ENCODE measurements at regions not wholly inside any gene's neighbourhood (a gene's known extent, or its start where the extent isn't known, plus 50 kb on each side); places are given as distances from the start of the nearest gene placed in this dataset.
"Not testable (repeated sequence)": the region's sequence is repeated elsewhere in the genome, so short reads cannot be mapped to it uniquely, and the experiment has no call there.

GRCh38 chr1:227486559-227486958 is 76.8 kb upstream of the ZNF678 start:
- no peak for TF ChIP-seq CTCF (IDR thresholded peaks at IDR 0.05; ENCODE audit: low read depth, low read length, missing control alignments)
- in situ Hi-C loops (cut with HindIII; ENCODE audit: low sequenced_read_pairs) = no loop called here

GRCh38 chr1:227482023-227482299 is 81.4 kb upstream of the ZNF678 start:
- DNase-seq (ENCODE audit: low read depth) = no peak
- no peak for TF ChIP-seq CTCF (IDR thresholded peaks at IDR 0.05; ENCODE audit: low read depth, low read length, missing control alignments)
- no peak overlapping the region for H3K4me3 ChIP-seq (ENCODE audit: low read depth, low read length)
- in situ Hi-C loops (cut with HindIII; ENCODE audit: low sequenced_read_pairs) = no loop called here

More at GRCh38 chr1:227486559-227486958, 76.8 kb upstream of the ZNF678 start:
- H3K4me3 ChIP-seq (ENCODE audit: low read depth, low read length) = no peak overlapping the region
- no peak for DNase-seq (ENCODE audit: low read depth)

- in situ Hi-C loops (cut with HindIII; ENCODE audit: low sequenced_read_pairs) = loop anchor here (25.0 kb wide), 1 partner anchor 562 kb away; no protein-coding TSS in a partner anchor
- not testable (repeated sequence) for H3K4me3 ChIP-seq (ENCODE audit: low read depth, low read length); DNase-seq (ENCODE audit: low read depth)
Observed at GRCh38 chr1:227474072-227474471, 89.3 kb upstream of the ZNF678 start.

- TF ChIP-seq CTCF (IDR thresholded peaks at IDR 0.05; ENCODE audit: low read depth, low read length, missing control alignments) = no peak
- in situ Hi-C loops (cut with HindIII; ENCODE audit: low sequenced_read_pairs) = loop anchor here (25.0 kb wide), 1 partner anchor 560 kb away; no protein-coding TSS in a partner anchor
- no peak overlapping the region for H3K4me3 ChIP-seq (ENCODE audit: low read depth, low read length)
- no peak for DNase-seq (ENCODE audit: low read depth)
Observed at GRCh38 chr1:227472772-227473171, 90.6 kb upstream of the ZNF678 start.

- DNase-seq (ENCODE audit: low read depth) = no peak
- in situ Hi-C loops (cut with HindIII; ENCODE audit: low sequenced_read_pairs) = loop anchor here (25.0 kb wide), 1 partner anchor 558 kb away; no protein-coding TSS in a partner anchor
- no peak overlapping the region for H3K4me3 ChIP-seq (ENCODE audit: low read depth, low read length)
- no peak for TF ChIP-seq CTCF (IDR thresholded peaks at IDR 0.05; ENCODE audit: low read depth, low read length, missing control alignments)
Observed at GRCh38 chr1:227470688-227471087, 92.7 kb upstream of the ZNF678 start.

- no peak for DNase-seq (ENCODE audit: low read depth)
- TF ChIP-seq CTCF (IDR thresholded peaks at IDR 0.05; ENCODE audit: low read depth, low read length, missing control alignments) = no peak
- no peak overlapping the region for H3K4me3 ChIP-seq (ENCODE audit: low read depth, low read length)
- in situ Hi-C loops (cut with HindIII; ENCODE audit: low sequenced_read_pairs) = loop anchor here (5.0 to 25.0 kb wide), 2 partner anchors 93 to 557 kb away; partner anchors contain the start of gene ZNF678
Observed at GRCh38 chr1:227469708-227470107, 93.6 kb upstream of the ZNF678 start.

- no peak for TF ChIP-seq CTCF (IDR thresholded peaks at IDR 0.05; ENCODE audit: low read depth, low read length, missing control alignments)
- no peak for DNase-seq (ENCODE audit: low read depth)
- in situ Hi-C loops (cut with HindIII; ENCODE audit: low sequenced_read_pairs) = loop anchor here (5.0 to 25.0 kb wide), 2 partner anchors 96 to 554 kb away; partner anchors contain the start of gene ZNF678
- no peak overlapping the region for H3K4me3 ChIP-seq (ENCODE audit: low read depth, low read length)
Observed at GRCh38 chr1:227466039-227466645, 97.2 kb upstream of the ZNF678 start.

All from astrocyte of the cerebellum (primary cell).